ENCODE measurements at regions not wholly inside any gene's neighbourhood (a gene's known extent, or its start where the extent isn't known, plus 50 kb on each side); places are given as distances from the start of the nearest gene placed in this dataset.

DNA sequence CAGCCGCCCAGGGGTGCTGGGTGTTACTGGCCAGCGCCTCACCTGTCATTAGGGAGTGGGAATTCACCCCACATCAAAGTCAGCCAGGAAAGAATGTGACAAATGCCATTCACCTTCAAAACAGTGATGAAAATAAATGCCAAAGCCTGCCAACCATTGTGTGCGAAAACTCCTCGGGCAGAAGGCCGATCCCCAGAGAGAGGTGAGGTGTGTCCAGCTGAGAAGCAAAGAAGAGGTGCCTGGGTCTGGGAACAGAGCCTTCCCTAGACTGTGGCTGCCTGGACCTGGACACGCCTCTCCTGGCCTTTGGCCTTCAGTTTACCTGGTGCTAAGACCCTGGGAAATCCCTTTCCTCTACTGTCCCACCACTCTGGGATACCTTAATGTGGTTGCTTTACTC, 142.7 kb downstream of the CYP26B1 start:
- TF ChIP-seq POLR2A (IDR thresholded peaks at IDR 0.05) (no peak), POLR2AphosphoS5 (IDR thresholded peaks at IDR 0.05) (no peak), EP300 (IDR thresholded peaks at IDR 0.05) (no peak)
- TF ChIP-seq, protein P1, sequence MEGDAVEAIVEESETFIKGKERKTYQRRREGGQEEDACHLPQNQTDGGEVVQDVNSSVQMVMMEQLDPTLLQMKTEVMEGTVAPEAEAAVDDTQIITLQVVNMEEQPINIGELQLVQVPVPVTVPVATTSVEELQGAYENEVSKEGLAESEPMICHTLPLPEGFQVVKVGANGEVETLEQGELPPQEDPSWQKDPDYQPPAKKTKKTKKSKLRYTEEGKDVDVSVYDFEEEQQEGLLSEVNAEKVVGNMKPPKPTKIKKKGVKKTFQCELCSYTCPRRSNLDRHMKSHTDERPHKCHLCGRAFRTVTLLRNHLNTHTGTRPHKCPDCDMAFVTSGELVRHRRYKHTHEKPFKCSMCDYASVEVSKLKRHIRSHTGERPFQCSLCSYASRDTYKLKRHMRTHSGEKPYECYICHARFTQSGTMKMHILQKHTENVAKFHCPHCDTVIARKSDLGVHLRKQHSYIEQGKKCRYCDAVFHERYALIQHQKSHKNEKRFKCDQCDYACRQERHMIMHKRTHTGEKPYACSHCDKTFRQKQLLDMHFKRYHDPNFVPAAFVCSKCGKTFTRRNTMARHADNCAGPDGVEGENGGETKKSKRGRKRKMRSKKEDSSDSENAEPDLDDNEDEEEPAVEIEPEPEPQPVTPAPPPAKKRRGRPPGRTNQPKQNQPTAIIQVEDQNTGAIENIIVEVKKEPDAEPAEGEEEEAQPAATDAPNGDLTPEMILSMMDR (IDR thresholded peaks at IDR 0.05), result no peak
- Histone ChIP-seq H3K27me3 (no peaks in the 10 kb centered on the region), H3K4me1 (no peaks in the 10 kb centered on the region), H3K27ac (no peak overlapping the region), H3K9me3 (no peaks in the 10 kb centered on the region), H3K36me3 (no peaks in the 10 kb centered on the region), H3K4me3 (no peak overlapping the region)
- DNase-seq (no peak), ATAC-seq (ENCODE audit: low FRiP score in 2 of 2) (no peak)
- 84 to 89% methylated on average over 6 of the region's 6 CpGs for WGBS, 2 donors

DNA sequence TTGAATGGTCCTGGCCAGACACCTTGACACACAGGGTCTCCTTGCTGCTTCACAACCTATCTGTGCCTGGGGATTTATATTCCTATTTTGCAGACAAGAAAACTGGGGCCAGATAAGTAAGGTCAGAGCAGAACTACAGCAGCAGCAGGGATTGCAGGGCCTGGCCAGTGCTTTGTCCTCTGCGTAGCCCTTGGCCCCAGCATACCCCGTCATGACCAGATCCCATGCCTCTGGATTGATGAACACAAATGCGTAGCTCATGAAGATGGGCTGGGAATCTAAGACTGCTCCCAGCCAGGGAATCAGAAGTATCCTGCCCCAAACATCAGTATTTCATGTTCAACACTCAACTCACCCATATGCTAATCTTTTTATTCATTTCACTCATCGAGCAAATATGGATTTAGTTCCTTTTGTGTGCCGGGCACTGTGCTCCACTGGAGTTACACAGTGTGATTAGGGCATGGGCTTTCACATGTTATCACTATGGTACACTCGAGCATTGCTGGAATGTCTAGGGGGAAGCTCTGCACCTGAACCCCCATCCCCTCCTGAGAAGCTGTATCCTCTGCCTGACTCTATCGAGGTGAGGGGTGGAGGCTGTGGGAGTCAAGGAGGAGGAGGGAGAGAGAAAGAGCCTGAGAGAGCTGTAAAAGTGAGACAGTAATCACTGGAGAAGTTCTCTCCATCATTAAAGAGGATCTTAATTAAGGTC, 143.3 kb downstream of the CYP26B1 start:
- ATAC-seq (ENCODE audit: low FRiP score in 2 of 2), result no peak
- Histone ChIP-seq H3K27ac (no peak overlapping the region), H3K4me1 (no peaks in the 10 kb centered on the region), H3K36me3 (no peaks in the 10 kb centered on the region), H3K9me3 (no peaks in the 10 kb centered on the region), H3K4me3 (no peak overlapping the region), H3K27me3 (no peaks in the 10 kb centered on the region)
- no peak for TF ChIP-seq POLR2AphosphoS5 (IDR thresholded peaks at IDR 0.05)
- TF ChIP-seq, protein P1 (IDR thresholded peaks at IDR 0.05), result no peak
- no peak for TF ChIP-seq POLR2A (IDR thresholded peaks at IDR 0.05)
- no peak for TF ChIP-seq EP300 (IDR thresholded peaks at IDR 0.05)
- 87 to 92% methylated on average over 7 of the region's 7 CpGs for WGBS, 2 donors
- no peak for DNase-seq

DNA sequence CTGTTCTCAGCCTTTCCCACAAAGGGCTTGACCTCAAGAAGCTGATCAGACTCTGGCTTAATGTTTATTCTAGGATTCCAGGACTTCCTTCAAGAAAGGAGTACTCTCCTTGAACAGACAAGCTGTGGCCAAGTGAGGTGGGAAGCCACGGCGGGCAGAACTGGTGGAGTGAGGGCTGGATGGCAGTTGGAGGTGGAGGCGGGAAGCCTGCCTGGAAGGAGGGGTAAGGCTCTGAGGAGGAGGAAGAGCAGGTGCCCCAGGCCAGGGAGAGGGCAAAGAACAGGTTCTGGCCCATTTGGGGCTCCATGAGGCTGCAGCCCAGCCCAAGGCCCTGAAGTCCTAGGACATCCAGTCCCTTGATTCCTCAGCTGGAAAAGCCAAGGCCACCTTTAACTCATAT, 143.9 kb downstream of the CYP26B1 start:
- no peak overlapping the region for H3K4me3 ChIP-seq
- no peak overlapping the region for H3K27ac ChIP-seq
- no peaks in the 10 kb centered on the region for H3K36me3 ChIP-seq
- no peaks in the 10 kb centered on the region for H3K4me1 ChIP-seq
- 55 to 77% methylated on average over 3 of the region's 3 CpGs for WGBS, 2 donors
- ATAC-seq (ENCODE audit: low FRiP score in 2 of 2), result no peak
- no peaks in the 10 kb centered on the region for H3K27me3 ChIP-seq
- no peaks in the 10 kb centered on the region for H3K9me3 ChIP-seq
- no peak for DNase-seq
- TF ChIP-seq POLR2A (IDR thresholded peaks at IDR 0.05), result no peak
- TF ChIP-seq POLR2AphosphoS5 (IDR thresholded peaks at IDR 0.05), result no peak

DNA sequence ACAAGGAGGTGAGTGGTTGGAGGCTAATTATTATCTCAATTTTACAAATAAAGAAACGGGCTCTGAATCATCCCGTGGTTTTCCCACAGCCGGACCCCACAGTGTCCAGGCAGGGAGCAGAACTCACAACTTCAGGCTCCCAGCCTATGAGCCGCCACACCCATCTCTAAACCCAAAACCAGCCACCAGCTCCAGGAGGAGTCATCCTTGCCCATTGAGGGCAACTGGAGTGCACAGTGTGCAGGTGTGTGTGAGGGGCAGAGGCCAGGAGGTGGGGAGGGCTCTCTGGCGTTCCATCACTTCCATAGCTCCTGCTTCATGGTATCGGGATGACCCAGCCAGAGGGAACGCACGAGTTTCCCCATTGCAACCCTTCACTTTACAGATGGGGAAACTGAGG, 144.5 kb downstream of the CYP26B1 start:
- Histone ChIP-seq H3K4me3 (no peak overlapping the region), H3K36me3 (no peaks in the 10 kb centered on the region), H3K4me1 (no peaks in the 10 kb centered on the region), H3K27ac (no peak overlapping the region), H3K27me3 (no peaks in the 10 kb centered on the region), H3K9me3 (no peaks in the 10 kb centered on the region)
- no peak for DNase-seq
- WGBS, 2 donors, result 91 to 95% methylated on average over 7 to 8 of the region's 8 CpGs
- TF ChIP-seq POLR2AphosphoS5 (IDR thresholded peaks at IDR 0.05) (no peak), EP300 (IDR thresholded peaks at IDR 0.05) (no peak), POLR2A (IDR thresholded peaks at IDR 0.05) (no peak)
- TF ChIP-seq, protein P1 (IDR thresholded peaks at IDR 0.05), result no peak
- ATAC-seq (ENCODE audit: low FRiP score in 2 of 2), result no peak

DNA sequence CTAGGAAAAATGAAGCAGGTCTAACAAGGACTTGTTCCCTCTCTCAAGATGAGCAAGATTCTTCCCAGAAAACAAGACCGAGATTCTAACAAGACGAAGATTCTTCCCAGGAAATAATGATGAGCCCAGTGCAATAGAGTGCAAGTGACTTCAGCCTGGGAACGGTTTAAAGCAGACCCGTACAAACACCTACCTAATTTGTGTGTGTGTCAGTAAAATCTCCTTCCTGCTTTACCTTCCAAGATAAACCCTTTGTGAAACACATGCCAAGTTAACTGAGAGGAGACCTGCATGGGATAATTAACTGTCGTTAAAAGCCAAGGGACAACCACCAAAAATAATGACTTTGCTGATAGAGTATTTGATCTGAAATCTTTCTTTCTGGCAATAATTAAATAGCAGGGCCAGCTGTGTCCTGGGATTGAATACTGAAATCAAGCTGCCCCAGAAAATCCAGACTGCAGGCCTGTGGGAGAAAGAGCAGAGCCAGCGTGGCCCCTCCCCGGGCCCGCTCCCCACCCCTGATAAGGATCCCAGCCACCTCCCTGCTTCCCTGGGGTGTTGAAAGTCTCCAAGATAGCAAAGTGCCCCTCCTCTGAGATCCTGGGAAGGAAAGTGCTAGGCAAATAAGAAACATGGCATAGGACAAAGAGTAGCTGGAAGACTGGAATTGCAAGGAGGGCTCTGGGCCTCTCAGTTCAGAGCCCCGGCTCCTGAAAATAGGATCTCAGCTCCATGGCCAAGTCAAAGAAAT, 145.5 kb downstream of the CYP26B1 start:
- no peak for DNase-seq
- Histone ChIP-seq H3K4me1 (no peaks in the 10 kb centered on the region), H3K9me3 (no peaks in the 10 kb centered on the region), H3K27ac (no peak overlapping the region), H3K27me3 (no peaks in the 10 kb centered on the region), H3K36me3 (no peaks in the 10 kb centered on the region), H3K4me3 (no peak overlapping the region)
- WGBS, 2 donors, result 74 to 75% methylated on average over 9 of the region's 9 CpGs
- ATAC-seq (ENCODE audit: low FRiP score in 2 of 2), result no peak
- TF ChIP-seq, protein P1 (IDR thresholded peaks at IDR 0.05), result no peak
- no peak for TF ChIP-seq EP300 (IDR thresholded peaks at IDR 0.05)
- no peak for TF ChIP-seq POLR2AphosphoS5 (IDR thresholded peaks at IDR 0.05)
- no peak for TF ChIP-seq POLR2A (IDR thresholded peaks at IDR 0.05)
